Osteoblast (primary cell): ENCODE measurements at regions not wholly inside any gene's neighbourhood (a gene's known extent, or its start where the extent isn't known, plus 50 kb on each side); places are given as distances from the start of the nearest gene placed in this dataset.

Source experiments
- DNase-seq: peaks from one replicate; pipeline ENCODE4 v3.0.0; 2011; ENCODE audit warnings: low spot score, mixed read lengths; ENCODE audit not compliant: insufficient read length; ENCODE audit errors: missing footprints
- H2AFZ ChIP-seq: 2 replicates; pipeline ENCODE4 v1.6.0; 2011; ENCODE audit warnings: mild to moderate bottlenecking, low read length
- H3K27ac ChIP-seq: 2 replicates; pipeline ENCODE4 v1.5.1; 2011; ENCODE audit warnings: mild to moderate bottlenecking, low read depth, low read length, moderate library complexity
- H3K27me3 ChIP-seq: 2 replicates; pipeline ENCODE4 v1.6.0; 2012; ENCODE audit warnings: mild to moderate bottlenecking, control low read depth, inconsistent platforms, low read length, moderate library complexity; ENCODE audit not compliant: insufficient read depth
- H3K36me3 ChIP-seq: 2 replicates; pipeline ENCODE4 v1.5.1; 2011; ENCODE audit warnings: mild to moderate bottlenecking, low read length, control low read depth, moderate library complexity; ENCODE audit not compliant: insufficient read depth
- H3K4me1 ChIP-seq: 2 replicates; pipeline ENCODE4 v1.5.1; 2011; ENCODE audit warnings: mild to moderate bottlenecking, low read length, control low read depth, moderate library complexity; ENCODE audit not compliant: insufficient read depth
- H3K4me2 ChIP-seq: 2 replicates; pipeline ENCODE4 v1.6.0; 2011; ENCODE audit warnings: mild to moderate bottlenecking, low read length; ENCODE audit not compliant: insufficient read depth
- H3K4me3 ChIP-seq: fragments of 200-600 bp; sonication (generic); 3 replicates; pipeline ENCODE4 v1.5.1; 2012; ENCODE audit warnings: mild to moderate bottlenecking, low read length, inconsistent platforms; ENCODE audit not compliant: insufficient read depth
- H3K79me2 ChIP-seq: 2 replicates; pipeline ENCODE4 v1.6.0; 2012; ENCODE audit warnings: mild to moderate bottlenecking, low read length, control low read depth, inconsistent platforms; ENCODE audit not compliant: insufficient read depth
- H3K9me3 ChIP-seq: 2 replicates; pipeline ENCODE4 v1.5.1; 2011; ENCODE audit warnings: low read depth, low read length, control low read depth
- H4K20me1 ChIP-seq: 2 replicates; pipeline ENCODE4 v1.6.0; 2012; ENCODE audit warnings: mild to moderate bottlenecking, low read length, control low read depth; ENCODE audit not compliant: insufficient read depth
- TF ChIP-seq, protein P1 (sequence below): IDR thresholded peaks from 2 replicates; pipeline ENCODE4 v1.5.1; 2011; ENCODE audit warnings: mild to moderate bottlenecking, low read depth, low read length, moderate library complexity; ENCODE audit errors: extremely low read depth

DNA sequence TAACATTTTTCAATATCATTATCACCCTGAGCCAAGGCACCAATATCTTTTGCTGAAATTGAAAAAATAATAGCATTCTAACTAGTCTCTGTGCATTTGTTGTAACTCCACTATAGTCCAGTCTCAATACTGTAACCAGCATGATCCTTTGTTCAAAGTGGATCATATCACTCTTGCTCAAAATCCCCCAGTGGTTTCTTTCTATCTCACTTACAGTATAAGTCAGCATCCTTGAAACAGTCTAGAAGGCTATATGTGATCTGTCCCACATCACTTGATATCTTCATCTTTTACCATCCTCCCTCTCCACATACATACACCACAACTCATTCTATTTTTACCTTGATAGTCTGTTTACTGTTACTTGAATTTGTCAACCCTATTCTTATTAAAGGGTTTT lies 435.7 kb downstream of the CCER1 start:
- Histone ChIP-seq H3K36me3 (no peaks in the 10 kb centered on the region), H3K4me3 (no peak overlapping the region), H3K9me3 (no peaks in the 10 kb centered on the region), H3K4me2 (no peak overlapping the region), H2AFZ (no peak overlapping the region), H3K27me3 (no peaks in the 10 kb centered on the region), H4K20me1 (no peaks in the 10 kb centered on the region), H3K4me1 (peaks cover 12% of the 10 kb centered on the region), H3K79me2 (no peaks in the 10 kb centered on the region), H3K27ac (no peak overlapping the region)
- no peak for DNase-seq
- TF ChIP-seq, protein P1, sequence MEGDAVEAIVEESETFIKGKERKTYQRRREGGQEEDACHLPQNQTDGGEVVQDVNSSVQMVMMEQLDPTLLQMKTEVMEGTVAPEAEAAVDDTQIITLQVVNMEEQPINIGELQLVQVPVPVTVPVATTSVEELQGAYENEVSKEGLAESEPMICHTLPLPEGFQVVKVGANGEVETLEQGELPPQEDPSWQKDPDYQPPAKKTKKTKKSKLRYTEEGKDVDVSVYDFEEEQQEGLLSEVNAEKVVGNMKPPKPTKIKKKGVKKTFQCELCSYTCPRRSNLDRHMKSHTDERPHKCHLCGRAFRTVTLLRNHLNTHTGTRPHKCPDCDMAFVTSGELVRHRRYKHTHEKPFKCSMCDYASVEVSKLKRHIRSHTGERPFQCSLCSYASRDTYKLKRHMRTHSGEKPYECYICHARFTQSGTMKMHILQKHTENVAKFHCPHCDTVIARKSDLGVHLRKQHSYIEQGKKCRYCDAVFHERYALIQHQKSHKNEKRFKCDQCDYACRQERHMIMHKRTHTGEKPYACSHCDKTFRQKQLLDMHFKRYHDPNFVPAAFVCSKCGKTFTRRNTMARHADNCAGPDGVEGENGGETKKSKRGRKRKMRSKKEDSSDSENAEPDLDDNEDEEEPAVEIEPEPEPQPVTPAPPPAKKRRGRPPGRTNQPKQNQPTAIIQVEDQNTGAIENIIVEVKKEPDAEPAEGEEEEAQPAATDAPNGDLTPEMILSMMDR = no peak

DNA sequence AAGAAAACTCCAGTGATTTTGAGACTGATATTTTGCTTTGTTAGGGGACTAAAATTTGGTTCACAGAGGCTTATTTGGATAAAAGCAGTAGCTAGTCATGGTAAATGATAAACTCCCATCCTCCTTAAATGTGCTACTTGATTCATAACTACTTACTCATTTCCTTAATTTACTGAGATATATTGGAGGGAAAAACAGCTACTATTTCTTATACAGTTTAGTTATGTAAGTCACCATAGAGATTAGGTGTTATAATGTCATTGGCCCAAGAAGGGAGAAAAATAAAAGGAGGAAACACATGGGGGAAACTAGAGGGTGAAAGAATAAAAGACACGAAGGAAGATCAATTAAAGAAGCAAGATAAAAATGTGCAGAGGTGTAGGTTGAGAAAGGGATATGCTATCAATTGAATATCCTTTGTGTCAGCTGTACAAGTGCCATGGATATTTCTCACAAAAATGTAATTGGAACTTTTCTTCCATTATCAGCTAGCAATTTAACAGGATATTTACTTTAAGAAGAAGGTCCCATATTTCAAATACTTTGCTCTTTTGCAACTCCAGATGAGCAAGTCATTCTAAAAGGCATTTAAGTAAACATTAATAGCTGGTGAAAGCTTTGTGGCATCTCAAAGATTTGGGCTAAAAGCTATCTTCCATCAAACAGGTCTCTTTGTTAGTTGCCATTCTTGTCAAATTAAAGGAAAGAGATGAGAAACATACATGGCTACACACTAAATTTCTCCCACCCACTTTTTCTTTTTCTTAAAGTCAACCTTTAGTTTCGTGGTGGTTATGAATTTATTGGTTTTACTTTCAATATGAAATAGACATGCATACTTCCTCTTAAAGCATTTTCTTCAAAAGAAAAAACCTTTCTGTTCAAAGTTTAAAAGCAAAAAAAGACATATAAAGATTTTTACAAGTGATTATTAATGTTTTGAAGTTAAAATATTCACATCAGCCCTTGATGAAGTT lies 439.5 kb downstream of the CCER1 start:
- Histone ChIP-seq H3K4me3 (no peak overlapping the region), H3K9me3 (no peaks in the 10 kb centered on the region), H3K27me3 (no peaks in the 10 kb centered on the region), H3K36me3 (no peaks in the 10 kb centered on the region), H3K79me2 (no peaks in the 10 kb centered on the region), H4K20me1 (no peaks in the 10 kb centered on the region), H3K4me2 (peak overlapping the region; percentile 2), H3K4me1 (peaks cover 12% of the 10 kb centered on the region), H3K27ac (no peak overlapping the region), H2AFZ (no peak overlapping the region)
- TF ChIP-seq, protein P1 = no peak
- no peak for DNase-seq

DNA sequence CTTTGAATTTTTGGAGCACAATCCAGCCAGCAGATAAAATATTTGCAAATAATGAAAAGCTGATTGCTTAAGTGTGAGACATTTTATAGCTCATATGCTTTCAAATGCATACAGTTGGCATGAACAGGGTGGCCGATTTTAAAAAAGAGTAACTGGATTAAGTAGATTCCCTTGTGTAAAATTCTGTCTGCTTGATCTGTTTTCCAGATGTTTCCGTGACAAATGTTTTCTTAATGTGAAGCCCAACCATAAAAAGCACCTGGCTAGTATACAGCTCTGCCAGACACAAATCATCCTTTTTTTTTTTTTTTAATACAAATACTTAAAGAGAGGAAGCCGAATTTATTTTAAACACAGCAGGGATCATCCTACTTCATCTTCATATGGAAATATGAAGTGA lies 440.7 kb downstream of the CCER1 start:
- no peak overlapping the region for H2AFZ ChIP-seq
- H3K27me3 ChIP-seq = no peaks in the 10 kb centered on the region
- H3K79me2 ChIP-seq = no peaks in the 10 kb centered on the region
- H4K20me1 ChIP-seq = no peaks in the 10 kb centered on the region
- DNase-seq = no peak
- H3K36me3 ChIP-seq = no peaks in the 10 kb centered on the region
- TF ChIP-seq, protein P1 = no peak
- H3K27ac ChIP-seq = no peak overlapping the region
- no peak overlapping the region for H3K4me3 ChIP-seq
- peaks cover 12% of the 10 kb centered on the region for H3K4me1 ChIP-seq
- no peaks in the 10 kb centered on the region for H3K9me3 ChIP-seq
- no peak overlapping the region for H3K4me2 ChIP-seq

DNA sequence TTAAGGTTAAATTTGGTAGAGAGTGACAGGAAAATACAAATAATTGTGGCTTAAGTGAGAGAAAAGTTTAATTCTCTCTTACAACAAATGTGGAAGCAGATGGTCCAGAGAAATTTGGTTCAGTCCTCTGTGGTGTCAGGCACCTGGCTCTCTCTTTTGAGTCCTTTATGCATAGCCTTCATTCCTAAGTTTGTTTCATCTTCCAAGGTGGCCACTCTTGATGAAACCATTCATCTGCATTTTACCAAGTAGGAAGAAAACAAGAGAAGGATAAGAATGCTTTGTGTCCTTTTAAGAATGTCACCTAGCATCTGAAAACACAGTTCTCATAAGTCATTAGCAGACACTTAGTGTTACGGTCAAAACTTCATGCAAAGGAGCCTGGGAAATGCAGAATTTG lies 442.5 kb downstream of the CCER1 start:
- H3K27ac ChIP-seq = no peak overlapping the region
- no peaks in the 10 kb centered on the region for H4K20me1 ChIP-seq
- H2AFZ ChIP-seq = no peak overlapping the region
- H3K79me2 ChIP-seq = no peaks in the 10 kb centered on the region
- no peaks in the 10 kb centered on the region for H3K27me3 ChIP-seq
- H3K4me1 ChIP-seq = peaks cover 12% of the 10 kb centered on the region
- no peak for DNase-seq
- TF ChIP-seq, protein P1 = no peak
- H3K4me3 ChIP-seq = no peak overlapping the region
- H3K4me2 ChIP-seq = no peak overlapping the region
- no peaks in the 10 kb centered on the region for H3K36me3 ChIP-seq
- H3K9me3 ChIP-seq = no peaks in the 10 kb centered on the region
